C4-2B (cell line): ENCODE measurements at regions not wholly inside any gene's neighbourhood (a gene's known extent, or its start where the extent isn't known, plus 50 kb on each side); places are given as distances from the start of the nearest gene placed in this dataset.

Source experiments
- CTCF ChIP-seq: fragments of 450-650 bp; conservative IDR thresholded peaks from 2 replicates; pipeline ENCODE4 v1.5.1; 2017; ENCODE audit warnings: mild to moderate bottlenecking
- ZFX ChIP-seq: fragments of 450-650 bp; IDR thresholded peaks from 2 replicates; pipeline ENCODE4 v1.6.1; 2017

- TF ChIP-seq CTCF (no peak), ZFX (no peak)
These were observed 122.5 kb upstream of the SPRED1 start for GRCh38 chr15:38130205-38130567.
